Testis (tissue), 2 donors: ENCODE measurements at regions not wholly inside any gene's neighbourhood (a gene's known extent, or its start where the extent isn't known, plus 50 kb on each side); places are given as distances from the start of the nearest gene placed in this dataset.

Experiments
- CTCF ChIP-seq, 3 experiments: fragments of 450-650 bp in 2 of 3; fragments of 200-600 bp in 1 of 3; sonication (generic) in 1 of 3; IDR thresholded peaks; one replicate each; pipeline ENCODE4 v1.5.1; 2016 to 2019; ENCODE audit warnings: antibody characterized with exemption in 3 of 3, mild to moderate bottlenecking in 2 of 3, moderate library complexity in 1 of 3
- POLR2A ChIP-seq: fragments of 450-650 bp; IDR thresholded peaks from one replicate; pipeline ENCODE4 v1.6.1; 2017; ENCODE audit warnings: antibody characterized with exemption, mild to moderate bottlenecking, moderate library complexity

- TF ChIP-seq CTCF (IDR thresholded peaks at IDR 0.05) (no peak), POLR2A (no peak)
Observed at GRCh38 chr4:80135702-80136058, 61.6 kb upstream of the PRDM8 start.
